ENCODE measurements at regions not wholly inside any gene's neighbourhood (a gene's known extent, or its start where the extent isn't known, plus 50 kb on each side); places are given as distances from the start of the nearest gene placed in this dataset.

DNA sequence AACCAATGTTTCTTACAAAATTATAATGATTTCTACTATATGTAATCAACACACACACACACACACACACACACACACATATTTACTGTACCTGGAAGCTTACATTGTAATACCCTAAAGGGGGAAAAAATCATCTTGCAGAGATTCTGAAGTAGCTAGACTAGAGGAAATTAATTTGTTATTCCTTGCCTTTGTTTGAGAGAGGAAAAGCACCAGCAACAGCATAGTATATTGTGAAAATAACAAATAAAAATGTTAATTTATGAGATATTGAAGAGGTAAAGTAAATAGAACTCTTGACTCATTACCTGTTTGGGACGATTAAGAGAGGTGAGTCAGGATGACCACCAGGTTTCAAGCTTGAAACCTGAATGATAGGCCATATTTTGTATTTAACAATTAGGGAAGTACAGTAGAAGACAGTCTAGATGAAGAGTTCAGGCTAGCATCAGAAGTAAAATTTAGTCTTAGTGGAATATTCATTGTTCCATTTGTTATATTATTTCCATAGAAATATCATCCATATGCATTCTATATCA is 873.4 kb upstream of the PCDH10 start:
- TF ChIP-seq, protein P1, sequence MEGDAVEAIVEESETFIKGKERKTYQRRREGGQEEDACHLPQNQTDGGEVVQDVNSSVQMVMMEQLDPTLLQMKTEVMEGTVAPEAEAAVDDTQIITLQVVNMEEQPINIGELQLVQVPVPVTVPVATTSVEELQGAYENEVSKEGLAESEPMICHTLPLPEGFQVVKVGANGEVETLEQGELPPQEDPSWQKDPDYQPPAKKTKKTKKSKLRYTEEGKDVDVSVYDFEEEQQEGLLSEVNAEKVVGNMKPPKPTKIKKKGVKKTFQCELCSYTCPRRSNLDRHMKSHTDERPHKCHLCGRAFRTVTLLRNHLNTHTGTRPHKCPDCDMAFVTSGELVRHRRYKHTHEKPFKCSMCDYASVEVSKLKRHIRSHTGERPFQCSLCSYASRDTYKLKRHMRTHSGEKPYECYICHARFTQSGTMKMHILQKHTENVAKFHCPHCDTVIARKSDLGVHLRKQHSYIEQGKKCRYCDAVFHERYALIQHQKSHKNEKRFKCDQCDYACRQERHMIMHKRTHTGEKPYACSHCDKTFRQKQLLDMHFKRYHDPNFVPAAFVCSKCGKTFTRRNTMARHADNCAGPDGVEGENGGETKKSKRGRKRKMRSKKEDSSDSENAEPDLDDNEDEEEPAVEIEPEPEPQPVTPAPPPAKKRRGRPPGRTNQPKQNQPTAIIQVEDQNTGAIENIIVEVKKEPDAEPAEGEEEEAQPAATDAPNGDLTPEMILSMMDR (IDR thresholded peaks at IDR 0.05; ENCODE audit: poor library complexity), result no peak
- no peak for TF ChIP-seq EZH2phosphoT487 (IDR thresholded peaks at IDR 0.05; ENCODE audit: low read depth, severe bottlenecking, unreplicated experiment)
